ELF-1 (cell line): ENCODE measurements at regions not wholly inside any gene's neighbourhood (a gene's known extent, or its start where the extent isn't known, plus 50 kb on each side); places are given as distances from the start of the nearest gene placed in this dataset.
A peak's percentile ranks its signal among the peaks of the same experiment; 100 is the strongest.

Source experiments
- DNase-seq: peaks from one replicate; pipeline ENCODE4 v3.0.0-alpha.2; 2016; ENCODE audit warnings: low read depth, low spot score

GRCh38 chr4:126572264-126572663, 1060.5 kb upstream of the INTU start:
- DNase-seq, result no peak

GRCh38 chr4:126582737-126583136, 1050.0 kb upstream of the INTU start:
- DNase-seq, result peak; percentile 14

- DNase-seq, result peak; percentile 76
These were observed 1049.2 kb upstream of the INTU start for GRCh38 chr4:126583509-126583908.

- DNase-seq, result no peak
These were observed 1041.2 kb upstream of the INTU start for GRCh38 chr4:126591583-126591982.

GRCh38 chr4:126592088-126592487, 1040.7 kb upstream of the INTU start:
- DNase-seq, result no peak

- no peak for DNase-seq
These were observed 1039.1 kb upstream of the INTU start for GRCh38 chr4:126593626-126594025.

GRCh38 chr4:126595643-126596042, 1037.1 kb upstream of the INTU start:
- DNase-seq, result no peak

GRCh38 chr4:126599746-126600145, 1033.0 kb upstream of the INTU start:
- no peak for DNase-seq

GRCh38 chr4:126603210-126603609, 1029.5 kb upstream of the INTU start:
- DNase-seq, result no peak

GRCh38 chr4:126603825-126604224, 1028.9 kb upstream of the INTU start:
- no peak for DNase-seq

GRCh38 chr4:126604268-126604867, 1028.4 kb upstream of the INTU start:
- DNase-seq, result no peak

- DNase-seq, result no peak
These were observed 1021.8 kb upstream of the INTU start for GRCh38 chr4:126610933-126611332.

- DNase-seq, result no peak
These were observed 1020.9 kb upstream of the INTU start for GRCh38 chr4:126611900-126612299.

- no peak for DNase-seq
These were observed 1018.4 kb upstream of the INTU start for GRCh38 chr4:126614356-126614855.

- no peak for DNase-seq
These were observed 1016.0 kb upstream of the INTU start for GRCh38 chr4:126616795-126617194.

GRCh38 chr4:126627255-126627654, 1005.5 kb upstream of the INTU start:
- DNase-seq, result no peak

- DNase-seq, result no peak
These were observed 1003.8 kb upstream of the INTU start for GRCh38 chr4:126628933-126629332.

- no peak for DNase-seq
These were observed 1002.5 kb upstream of the INTU start for GRCh38 chr4:126630230-126630629.

- no peak for DNase-seq
These were observed 999.5 kb upstream of the INTU start for GRCh38 chr4:126633306-126633705.

- DNase-seq, result no peak
These were observed 995.1 kb upstream of the INTU start for GRCh38 chr4:126637706-126638105.

GRCh38 chr4:126647320-126647719, 985.4 kb upstream of the INTU start:
- no peak for DNase-seq

- no peak for DNase-seq
These were observed 984.9 kb upstream of the INTU start for GRCh38 chr4:126647756-126648397.

GRCh38 chr4:126658411-126658810, 974.3 kb upstream of the INTU start:
- DNase-seq, result peak; percentile 3
